GM12872 (cell line): ENCODE measurements at regions not wholly inside any gene's neighbourhood (a gene's known extent, or its start where the extent isn't known, plus 50 kb on each side); places are given as distances from the start of the nearest gene placed in this dataset.

ENCODE experiments used
- TF ChIP-seq, protein P1 (sequence below): IDR thresholded peaks from 3 replicates; pipeline ENCODE4 v1.5.1; 2011; ENCODE audit warnings: low read depth, mild to moderate bottlenecking, low read length, moderate library complexity; ENCODE audit not compliant: insufficient read depth

DNA sequence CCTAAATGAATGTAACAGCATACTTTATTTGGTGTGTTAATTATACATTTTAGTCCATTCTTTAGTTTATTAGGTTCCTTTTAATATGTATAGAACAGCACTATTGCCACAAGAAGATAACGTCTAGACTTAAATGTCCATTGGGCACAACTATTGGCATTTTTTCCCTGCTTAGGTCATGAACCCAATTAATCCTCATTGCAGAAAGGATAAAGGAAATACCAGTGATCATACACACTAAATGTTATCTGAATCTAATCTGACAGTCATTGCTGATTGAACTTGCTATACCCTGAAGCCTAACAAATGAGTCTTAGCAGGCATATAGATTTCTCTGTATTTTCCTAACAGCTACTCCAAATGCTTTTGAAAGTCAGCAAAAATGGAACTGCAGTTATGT is 2250.0 kb upstream of the AGA start:
- TF ChIP-seq, protein P1, sequence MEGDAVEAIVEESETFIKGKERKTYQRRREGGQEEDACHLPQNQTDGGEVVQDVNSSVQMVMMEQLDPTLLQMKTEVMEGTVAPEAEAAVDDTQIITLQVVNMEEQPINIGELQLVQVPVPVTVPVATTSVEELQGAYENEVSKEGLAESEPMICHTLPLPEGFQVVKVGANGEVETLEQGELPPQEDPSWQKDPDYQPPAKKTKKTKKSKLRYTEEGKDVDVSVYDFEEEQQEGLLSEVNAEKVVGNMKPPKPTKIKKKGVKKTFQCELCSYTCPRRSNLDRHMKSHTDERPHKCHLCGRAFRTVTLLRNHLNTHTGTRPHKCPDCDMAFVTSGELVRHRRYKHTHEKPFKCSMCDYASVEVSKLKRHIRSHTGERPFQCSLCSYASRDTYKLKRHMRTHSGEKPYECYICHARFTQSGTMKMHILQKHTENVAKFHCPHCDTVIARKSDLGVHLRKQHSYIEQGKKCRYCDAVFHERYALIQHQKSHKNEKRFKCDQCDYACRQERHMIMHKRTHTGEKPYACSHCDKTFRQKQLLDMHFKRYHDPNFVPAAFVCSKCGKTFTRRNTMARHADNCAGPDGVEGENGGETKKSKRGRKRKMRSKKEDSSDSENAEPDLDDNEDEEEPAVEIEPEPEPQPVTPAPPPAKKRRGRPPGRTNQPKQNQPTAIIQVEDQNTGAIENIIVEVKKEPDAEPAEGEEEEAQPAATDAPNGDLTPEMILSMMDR: no peak

DNA sequence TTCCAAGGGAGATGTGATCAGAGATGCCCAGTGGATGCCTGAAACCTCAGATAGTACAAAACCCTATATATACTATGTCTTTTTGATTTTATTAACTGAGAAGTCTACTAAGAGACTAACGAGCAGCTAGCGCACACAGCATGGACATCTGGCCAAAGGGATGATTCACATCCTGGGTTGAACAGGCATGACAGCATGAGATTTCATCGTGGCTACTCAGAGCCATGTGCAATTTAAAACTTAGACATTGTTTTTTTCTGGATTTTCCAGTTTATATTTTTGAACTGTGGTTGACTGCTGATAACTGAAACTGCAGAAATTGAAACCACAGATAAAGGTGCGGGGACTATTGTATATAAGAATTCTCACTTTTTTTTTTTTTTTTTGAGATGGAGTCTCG is 2252.9 kb upstream of the AGA start:
- TF ChIP-seq, protein P1: no peak

DNA sequence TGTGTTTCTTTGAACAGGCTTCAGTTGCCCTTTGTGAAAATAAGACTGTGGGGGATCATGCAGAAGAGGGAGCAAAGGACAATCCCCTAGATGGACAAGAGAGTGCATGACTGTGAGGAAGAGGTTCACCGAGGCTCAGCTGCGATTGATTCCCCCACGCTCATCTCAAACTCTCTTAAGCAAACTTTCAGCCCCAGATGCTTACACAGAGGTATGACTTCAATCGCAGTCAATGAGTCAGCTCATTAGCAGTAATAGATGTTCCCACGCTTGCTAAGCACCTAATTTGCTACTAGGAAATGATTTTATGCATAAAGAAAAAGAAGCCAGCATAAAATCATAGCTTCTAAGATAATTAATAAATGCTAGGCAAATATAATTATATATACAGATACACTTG is 2256.1 kb upstream of the AGA start:
- TF ChIP-seq, protein P1: no peak

DNA sequence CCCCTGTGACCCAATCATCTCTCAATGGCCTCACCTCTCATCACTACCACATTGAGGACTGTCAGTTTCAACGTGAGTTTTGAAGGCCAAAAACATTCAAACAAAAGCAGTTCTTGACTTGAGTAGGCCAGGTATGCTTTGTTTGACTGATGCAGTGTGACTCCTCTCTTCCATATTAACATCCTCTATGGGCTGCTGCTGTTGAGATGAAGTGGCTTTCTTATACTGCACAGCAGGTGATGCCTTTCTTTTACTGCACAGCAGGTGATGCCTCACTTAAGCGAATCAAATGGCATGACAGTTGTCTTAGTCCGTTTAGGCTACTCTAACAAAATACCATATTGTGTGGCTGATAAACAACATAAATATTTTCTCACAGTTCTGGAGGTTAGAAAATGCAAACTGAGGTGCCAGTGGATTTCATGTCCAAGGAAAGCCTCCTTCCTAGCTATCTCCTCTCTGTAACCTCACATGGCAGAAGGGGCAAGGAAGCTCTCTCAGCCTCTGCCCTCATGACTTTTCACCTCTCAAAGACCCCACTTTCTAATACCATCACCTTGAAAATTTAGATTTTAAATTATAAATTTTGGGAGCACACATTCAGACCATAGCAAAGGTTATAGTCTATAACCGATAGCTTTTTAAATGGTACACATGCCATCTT is 2267.9 kb upstream of the AGA start:
- TF ChIP-seq, protein P1: no peak

DNA sequence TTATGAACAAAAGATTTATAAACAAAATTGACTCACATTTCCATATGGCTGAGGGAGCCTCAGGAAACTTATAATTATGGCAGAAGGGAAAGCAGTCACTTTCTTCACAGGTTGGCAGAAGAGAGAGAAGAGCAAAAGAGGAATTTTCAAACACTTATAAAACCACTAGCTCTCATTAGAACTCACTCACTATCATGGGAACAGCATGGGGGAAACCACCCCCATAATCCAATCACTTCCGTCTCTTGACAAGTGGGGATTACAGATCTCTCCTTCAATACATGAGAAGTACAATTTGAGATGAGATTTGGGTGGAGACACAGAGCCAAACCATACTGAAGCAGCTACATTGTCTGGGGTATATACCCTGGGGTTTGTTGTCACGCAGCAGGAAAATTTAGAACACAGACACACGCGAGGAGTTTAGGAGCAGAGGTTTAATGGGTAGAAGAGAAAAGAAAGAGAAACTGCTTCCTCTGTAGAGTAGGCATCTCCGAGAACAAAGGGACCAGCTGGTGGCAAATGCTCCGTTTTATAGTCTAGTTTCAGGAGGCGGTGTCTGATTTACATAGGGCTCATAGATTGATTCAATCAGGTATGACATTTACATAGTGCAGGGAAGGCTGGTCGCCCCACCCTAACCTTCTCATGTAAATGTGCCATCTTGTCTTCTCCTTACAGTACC is 2277.7 kb upstream of the AGA start:
- TF ChIP-seq, protein P1: no peak

DNA sequence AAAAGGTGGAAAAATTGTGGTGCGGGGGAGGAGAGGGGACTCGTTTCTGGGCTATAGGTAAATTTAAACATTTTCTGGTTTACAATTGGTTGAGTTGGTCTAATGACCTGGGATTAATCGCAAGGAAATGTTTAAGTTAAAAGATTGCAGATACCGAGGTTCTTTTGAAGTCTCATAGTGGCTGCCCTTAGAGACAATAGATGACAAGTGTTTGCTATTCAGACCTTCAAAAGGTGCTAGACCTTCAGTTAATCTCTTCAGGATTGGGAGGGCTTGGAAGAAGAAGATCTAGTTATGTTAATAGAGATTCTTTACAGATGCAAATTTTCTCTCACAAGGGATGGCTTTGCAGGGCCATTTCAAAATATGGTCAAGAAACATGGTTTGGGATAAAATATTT is 2286.1 kb upstream of the AGA start:
- TF ChIP-seq, protein P1: no peak

DNA sequence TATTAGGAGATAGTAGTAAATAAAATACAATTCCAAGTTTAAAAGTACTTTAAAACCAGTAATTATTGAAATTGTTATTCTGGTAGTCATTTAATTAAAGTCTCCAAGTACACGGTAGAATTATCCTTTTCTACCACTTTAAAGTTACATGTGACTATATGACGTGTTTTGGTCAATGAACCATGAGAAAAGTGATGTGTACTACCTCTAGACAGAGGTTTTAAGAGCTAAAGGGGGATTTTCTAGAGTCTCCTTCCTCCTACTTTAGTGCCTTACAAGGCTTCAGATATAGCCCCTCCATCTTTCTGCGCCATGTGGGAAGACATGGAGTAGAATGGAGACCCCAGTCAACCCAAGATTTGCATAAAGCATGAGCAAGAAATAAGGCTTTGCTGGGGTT is 2296.6 kb upstream of the AGA start:
- TF ChIP-seq, protein P1: no peak
